PC-3 (cell line): ENCODE measurements at regions not wholly inside any gene's neighbourhood (a gene's known extent, or its start where the extent isn't known, plus 50 kb on each side); places are given as distances from the start of the nearest gene placed in this dataset.

Source experiments
- ATAC-seq: fragments of 200-7000 bp; cut with Tn5 transposase; 2 replicates; pipeline ENCODE4 v1.9.1; 2020; ENCODE audit warnings: mild to moderate bottlenecking, moderate library complexity
- BruUV-seq: library from RNA; stranded (reverse); fragments of 400-500 nt; replicated peaks from 2 replicates; lab custom pipeline; 2021; lab: Mats Ljungman, UMichigan
- CTCF ChIA-PET: fragments of 300-600 bp; sonication (Branson Sonifier 250); formaldehyde crosslinking; loops from one replicate; lab custom pipeline; 2022; ENCODE audit warnings: antibody characterized with exemption; lab: Charles Lee
- POLR2A ChIA-PET: fragments of 300-600 bp; sonication (Branson Sonifier 250); formaldehyde crosslinking; loops from one replicate; lab custom pipeline; 2022; ENCODE audit warnings: antibody characterized with exemption; ENCODE audit not compliant: unreplicated experiment; lab: Charles Lee
- DNase-seq: peaks from one replicate; pipeline ENCODE4 v3.0.0-alpha.2; 2015
- H2AFZ ChIP-seq: fragments of 300-600 bp; sonication (generic); 2 replicates; pipeline ENCODE4 v1.6.0; 2016; ENCODE audit warnings: antibody characterized with exemption, low read length
- H3F3A ChIP-seq: fragments of 300-600 bp; sonication (generic); one replicate; pipeline ENCODE4 v1.6.0; 2017; ENCODE audit warnings: antibody characterized with exemption, low read length, control low read depth, mild to moderate bottlenecking; ENCODE audit not compliant: unreplicated experiment
- H3K27ac ChIP-seq: fragments of 300-600 bp; sonication (generic); 2 replicates; pipeline ENCODE4 v1.5.1; 2016; ENCODE audit warnings: mild to moderate bottlenecking, low read length
- H3K27me3 ChIP-seq: fragments of 300-600 bp; sonication (generic); 2 replicates; pipeline ENCODE4 v1.6.1; 2016; ENCODE audit warnings: low read length, mixed read lengths
- H3K36me3 ChIP-seq: fragments of 300-600 bp; sonication (generic); 2 replicates; pipeline ENCODE4 v1.6.1; 2016; ENCODE audit warnings: low read depth, mixed run types, low read length, mixed read lengths
- H3K4me1 ChIP-seq: fragments of 300-600 bp; sonication (generic); 2 replicates; pipeline ENCODE4 v1.5.1; 2016; ENCODE audit warnings: low read length; ENCODE audit not compliant: insufficient read depth
- H3K4me2 ChIP-seq: fragments of 300-600 bp; sonication (generic); 2 replicates; pipeline ENCODE4 v1.6.0; 2016; ENCODE audit warnings: low read length
- H3K4me3 ChIP-seq: fragments of 300-600 bp; sonication (generic); 2 replicates; pipeline ENCODE4 v1.5.1; 2016; ENCODE audit warnings: mild to moderate bottlenecking, low read length, mixed read lengths
- H3K79me2 ChIP-seq: fragments of 300-600 bp; sonication (generic); 2 replicates; pipeline ENCODE4 v1.6.1; 2017; ENCODE audit warnings: low read length, mixed read lengths
- H3K9ac ChIP-seq: fragments of 300-600 bp; sonication (generic); 2 replicates; pipeline ENCODE4 v1.6.0; 2016; ENCODE audit warnings: mild to moderate bottlenecking, low read length
- H3K9me2 ChIP-seq: fragments of 300-600 bp; sonication (generic); replicated peaks from 2 replicates; pipeline ENCODE4 v1.6.1; 2016; ENCODE audit warnings: mixed run types, low read length, mixed read lengths
- H3K9me3 ChIP-seq: fragments of 300-600 bp; sonication (generic); 2 replicates; pipeline ENCODE4 v1.6.1; 2016; ENCODE audit warnings: low read length, mixed read lengths
- H4K20me1 ChIP-seq: fragments of 300-600 bp; sonication (generic); 2 replicates; pipeline ENCODE4 v1.6.1; 2016; ENCODE audit warnings: low read length, mixed read lengths
- CTCF ChIP-seq: fragments of 300-600 bp; sonication (generic); conservative IDR thresholded peaks from 2 replicates; pipeline ENCODE4 v1.5.1; 2017; ENCODE audit warnings: antibody characterized with exemption, low read depth, mild to moderate bottlenecking, low read length
- EZH2 ChIP-seq: fragments of 300-600 bp; sonication (generic); IDR thresholded peaks from one replicate; pipeline ENCODE4 v1.6.1; 2017; ENCODE audit warnings: antibody characterized with exemption, mild to moderate bottlenecking, low read length; ENCODE audit not compliant: unreplicated experiment
- EZH2phosphoT487 ChIP-seq: fragments of 300-600 bp; sonication (generic); IDR thresholded peaks from 2 replicates; pipeline ENCODE4 v1.6.1; 2018; ENCODE audit warnings: mild to moderate bottlenecking, antibody characterized with exemption, low read length, borderline replicate concordance
- intact Hi-C: fragments of 100-400 bp; cut with micrococcal nuclease; formaldehyde crosslinking; loops from 2 replicates; pipeline ENCODE4 v1.9.0; 2023

GRCh38 chr1:38198621-38199020 lies 152.0 kb upstream of the POU3F1 start:
- ATAC-seq (no peak), DNase-seq (no peak)
- Histone ChIP-seq H2AFZ (no peak overlapping the region), H4K20me1 (no peaks in the 10 kb centered on the region), H3F3A (no peaks in the 10 kb centered on the region), H3K79me2 (no peaks in the 10 kb centered on the region), H3K27me3 (peaks cover 67% of the 10 kb centered on the region), H3K4me3 (no peak overlapping the region), H3K9me2 (no peaks in the 10 kb centered on the region), H3K27ac (no peak overlapping the region), H3K36me3 (no peaks in the 10 kb centered on the region), H3K4me2 (no peak overlapping the region), H3K9ac (no peak overlapping the region), H3K4me1 (no peaks in the 10 kb centered on the region), H3K9me3 (no peaks in the 10 kb centered on the region)
- ChIA-PET POLR2A (no interaction called here), CTCF (no interaction called here)
- no TSS peak for BruUV-seq
- intact Hi-C loops = no loop called here
- TF ChIP-seq EZH2phosphoT487 (no peak), CTCF (no peak), EZH2 (no peak)

GRCh38 chr1:38198099-38198498 lies 151.5 kb upstream of the POU3F1 start:
- no peak overlapping the region for H3K4me3 ChIP-seq
- ChIA-PET CTCF (no interaction called here), POLR2A (no interaction called here)
- TF ChIP-seq EZH2phosphoT487 (no peak), EZH2 (no peak), CTCF (no peak)
- H3K9me3 ChIP-seq = no peaks in the 10 kb centered on the region
- DNase-seq (no peak), ATAC-seq (no peak)
- H3K79me2 ChIP-seq = no peaks in the 10 kb centered on the region
- H3F3A ChIP-seq = no peaks in the 10 kb centered on the region
- no peaks in the 10 kb centered on the region for H3K36me3 ChIP-seq
- no peak overlapping the region for H2AFZ ChIP-seq
- no peak overlapping the region for H3K4me2 ChIP-seq
- H3K9me2 ChIP-seq = no peaks in the 10 kb centered on the region
- H3K4me1 ChIP-seq = no peaks in the 10 kb centered on the region
- no peaks in the 10 kb centered on the region for H4K20me1 ChIP-seq
- H3K9ac ChIP-seq = no peak overlapping the region
- peaks cover 73% of the 10 kb centered on the region for H3K27me3 ChIP-seq
- no peak overlapping the region for H3K27ac ChIP-seq
- intact Hi-C loops = no loop called here
- BruUV-seq = no TSS peak

GRCh38 chr1:38197312-38198061 lies 150.9 kb upstream of the POU3F1 start:
- Histone ChIP-seq H3K4me3 (no peak overlapping the region), H3K79me2 (no peaks in the 10 kb centered on the region), H3K27me3 (peaks cover 79% of the 10 kb centered on the region), H3K9ac (no peak overlapping the region), H2AFZ (0 out of 2 replicates have a peak overlapping the region, but pooled peaks have one; percentile 26), H3K4me2 (no peak overlapping the region), H4K20me1 (no peaks in the 10 kb centered on the region), H3K4me1 (no peaks in the 10 kb centered on the region), H3K9me2 (no peaks in the 10 kb centered on the region), H3F3A (no peaks in the 10 kb centered on the region), H3K27ac (no peak overlapping the region), H3K36me3 (no peaks in the 10 kb centered on the region), H3K9me3 (no peaks in the 10 kb centered on the region)
- DNase-seq (no peak), ATAC-seq (no peak)
- POLR2A ChIA-PET = no interaction called here
- CTCF ChIA-PET = no interaction called here
- TF ChIP-seq EZH2phosphoT487 (no peak), CTCF (no peak), EZH2 (no peak)
- no TSS peak for BruUV-seq
- intact Hi-C loops = no loop called here
